GM19240 (cell line): ENCODE measurements at regions not wholly inside any gene's neighbourhood (a gene's known extent, or its start where the extent isn't known, plus 50 kb on each side); places are given as distances from the start of the nearest gene placed in this dataset.

Experiments
- DNase-seq: peaks from one replicate; pipeline ENCODE4 v3.0.0; 2011; ENCODE audit warnings: low spot score; ENCODE audit not compliant: insufficient read length

DNA sequence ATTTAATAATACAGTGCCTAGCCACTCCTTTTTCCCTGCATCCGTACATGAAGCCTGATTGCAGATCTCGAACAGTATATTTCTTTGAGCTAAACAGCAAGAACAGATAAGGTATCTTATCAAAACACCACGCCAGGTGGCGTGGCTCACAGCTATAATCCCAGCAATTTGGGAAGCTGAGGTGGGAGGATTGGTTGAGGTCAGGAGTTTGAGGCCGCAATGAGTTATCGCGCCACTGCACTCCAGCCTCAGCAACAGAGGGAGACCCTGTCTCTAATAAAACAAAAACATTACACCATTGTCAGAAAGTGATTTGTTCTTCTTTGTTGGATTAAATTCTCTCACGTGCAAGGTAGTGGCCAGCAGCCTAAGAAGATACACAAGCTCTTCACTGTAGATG lies 291.2 kb upstream of the DMRT1 start:
- no peak for DNase-seq

DNA sequence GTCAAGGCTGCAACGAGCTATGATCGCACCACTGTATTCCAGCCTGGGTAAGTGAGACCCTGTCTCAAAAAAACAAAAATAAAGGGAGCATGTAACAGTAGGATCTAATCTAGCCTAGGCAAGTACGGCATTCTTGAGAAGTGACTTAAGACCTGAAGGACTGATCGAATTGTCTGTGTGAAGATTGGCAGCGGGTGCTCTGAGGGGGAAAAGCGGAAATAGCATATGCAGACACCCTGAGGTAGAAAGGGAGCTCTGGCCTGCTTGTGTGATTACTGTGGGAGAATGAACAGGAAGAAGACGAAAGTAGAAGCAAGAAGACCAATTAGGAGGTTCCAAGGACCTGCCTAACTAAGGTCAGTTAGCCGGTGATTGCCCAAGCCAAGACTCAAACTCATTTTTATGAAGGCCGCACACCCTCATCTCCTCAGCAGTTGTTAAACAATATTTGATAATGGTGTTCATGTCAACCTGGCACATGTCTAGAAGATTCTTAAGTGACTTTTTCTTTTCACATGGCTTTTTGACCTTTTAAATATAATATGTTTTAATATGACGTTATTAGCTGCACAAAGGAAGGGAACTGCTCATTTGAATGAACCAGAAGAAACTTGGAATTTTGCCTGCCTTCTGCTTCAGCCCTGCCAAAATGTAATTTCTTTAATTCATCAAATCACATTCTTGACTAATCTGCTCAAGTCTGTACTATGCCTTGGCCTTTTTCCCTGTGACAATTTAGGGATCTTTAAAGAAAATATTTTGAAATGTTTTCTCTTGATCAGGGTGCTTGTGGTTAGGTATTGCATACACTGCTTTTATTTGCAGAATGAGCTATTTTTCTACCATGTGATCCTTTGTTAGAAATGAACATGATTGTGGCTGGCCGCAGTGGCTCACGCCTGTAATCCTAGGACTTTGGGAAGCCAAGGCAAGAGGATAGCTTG lies 289.2 kb upstream of the DMRT1 start:
- no peak for DNase-seq

DNA sequence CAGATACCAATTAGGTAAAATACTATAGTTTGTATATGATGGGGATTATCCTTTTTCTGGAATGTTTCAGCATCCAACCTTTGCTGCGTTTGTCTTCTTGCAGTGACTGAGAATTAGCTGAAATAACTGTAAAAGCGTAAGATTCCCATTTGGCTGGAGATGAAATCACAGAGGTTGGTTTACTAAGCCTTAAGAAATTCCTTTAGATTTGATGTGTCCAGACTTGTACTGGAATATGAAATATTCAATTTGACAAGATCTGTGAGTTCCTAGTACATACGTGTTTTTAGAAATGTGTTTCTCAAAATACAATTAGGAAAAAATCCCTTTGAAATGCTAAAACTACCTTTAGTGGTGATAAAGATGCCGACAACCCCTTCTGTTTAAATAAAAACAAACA lies 286.0 kb upstream of the DMRT1 start:
- no peak for DNase-seq

- DNase-seq = no peak
These were observed 285.3 kb upstream of the DMRT1 start for GRCh38 chr9:556199-556598.

DNA sequence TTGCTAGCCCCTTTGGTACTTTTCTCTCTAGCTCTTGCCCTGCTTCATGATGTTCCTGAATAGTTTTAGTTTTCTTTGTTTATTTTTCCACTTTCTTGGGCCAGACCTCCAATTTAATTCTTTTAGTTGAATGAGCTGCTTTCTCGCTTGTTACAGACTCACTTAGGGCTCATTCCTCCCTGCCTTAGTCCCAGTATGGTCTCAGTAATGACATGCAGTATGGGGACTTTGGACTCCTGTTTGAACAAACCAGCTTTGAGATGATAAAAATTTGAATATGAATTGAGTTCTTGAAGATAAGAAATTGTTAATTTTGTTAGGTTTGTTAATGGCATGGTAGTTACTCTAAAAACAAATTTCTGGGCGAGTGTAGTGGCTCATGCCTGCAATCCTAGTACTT lies 284.8 kb upstream of the DMRT1 start:
- no peak for DNase-seq

DNA sequence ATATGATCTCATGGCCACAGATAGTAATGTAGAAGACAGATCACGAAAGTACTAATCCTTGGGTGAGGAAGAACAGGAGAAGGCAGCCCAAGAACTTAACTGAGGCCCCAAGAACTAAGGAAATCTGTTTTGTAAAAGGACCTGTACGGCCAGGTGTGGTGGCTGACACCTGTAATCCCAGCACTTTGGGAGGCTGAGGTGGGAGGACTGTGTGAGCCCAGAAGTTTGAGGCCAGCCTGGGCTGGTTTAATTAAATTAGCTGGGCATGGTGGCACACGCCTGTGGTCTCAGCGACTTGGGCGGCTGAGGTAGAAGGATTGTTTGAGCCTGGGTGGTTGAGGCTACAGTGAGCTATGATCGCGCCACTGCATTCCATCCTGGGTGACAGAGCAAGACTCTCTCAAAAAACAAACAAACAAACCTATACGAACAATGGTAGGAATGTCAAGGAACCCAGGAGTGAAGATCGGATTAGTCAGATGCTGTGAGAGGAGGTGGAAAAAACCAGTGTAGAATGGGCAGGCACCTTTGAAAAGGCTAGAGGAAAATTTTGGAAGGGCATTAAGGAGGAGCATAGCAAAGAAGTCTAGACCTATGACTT lies 283.8 kb upstream of the DMRT1 start:
- DNase-seq = no peak

- no peak for DNase-seq
These were observed 280.1 kb upstream of the DMRT1 start for GRCh38 chr9:561427-561826.

DNA sequence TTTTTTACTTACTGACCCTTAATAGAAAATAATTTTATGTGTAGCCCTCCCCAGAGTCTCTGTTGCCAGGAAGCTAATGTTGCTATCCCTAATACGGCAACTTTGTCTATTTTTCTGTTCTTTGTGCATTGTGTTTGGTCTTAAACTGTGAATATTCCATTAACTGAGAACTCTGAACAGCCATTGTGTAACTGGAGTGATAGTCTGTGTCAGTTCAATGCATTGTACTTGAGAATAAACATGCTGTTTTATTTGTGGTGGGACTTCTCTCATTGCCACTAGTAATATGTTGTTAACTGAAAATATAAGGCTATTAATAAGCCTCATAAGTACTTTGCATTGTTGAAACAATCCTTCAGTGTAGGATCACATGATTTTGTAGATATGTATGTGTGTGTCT lies 278.3 kb upstream of the DMRT1 start:
- no peak for DNase-seq

DNA sequence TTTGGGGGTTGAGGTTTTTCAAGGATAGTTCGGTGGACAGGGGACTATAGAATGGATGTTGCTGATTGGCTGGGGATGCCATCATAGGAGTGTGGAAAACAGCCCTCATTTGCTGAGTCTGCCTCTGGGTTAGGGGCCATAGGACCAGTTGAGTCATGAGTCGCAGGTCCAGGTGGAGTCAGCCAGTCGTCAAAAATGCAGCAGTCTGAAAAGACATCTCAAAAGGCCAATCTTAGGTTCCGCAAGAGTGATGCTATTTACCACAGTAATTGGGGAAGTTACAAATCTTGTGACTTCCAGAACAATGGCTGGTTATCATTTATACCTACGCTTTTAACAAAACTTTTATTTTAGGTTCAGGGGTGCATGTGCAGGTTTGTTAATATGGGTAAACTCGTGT lies 276.0 kb upstream of the DMRT1 start:
- DNase-seq = no peak

- peak; percentile 11 for DNase-seq
These were observed 274.3 kb upstream of the DMRT1 start for GRCh38 chr9:567128-567746.

DNA sequence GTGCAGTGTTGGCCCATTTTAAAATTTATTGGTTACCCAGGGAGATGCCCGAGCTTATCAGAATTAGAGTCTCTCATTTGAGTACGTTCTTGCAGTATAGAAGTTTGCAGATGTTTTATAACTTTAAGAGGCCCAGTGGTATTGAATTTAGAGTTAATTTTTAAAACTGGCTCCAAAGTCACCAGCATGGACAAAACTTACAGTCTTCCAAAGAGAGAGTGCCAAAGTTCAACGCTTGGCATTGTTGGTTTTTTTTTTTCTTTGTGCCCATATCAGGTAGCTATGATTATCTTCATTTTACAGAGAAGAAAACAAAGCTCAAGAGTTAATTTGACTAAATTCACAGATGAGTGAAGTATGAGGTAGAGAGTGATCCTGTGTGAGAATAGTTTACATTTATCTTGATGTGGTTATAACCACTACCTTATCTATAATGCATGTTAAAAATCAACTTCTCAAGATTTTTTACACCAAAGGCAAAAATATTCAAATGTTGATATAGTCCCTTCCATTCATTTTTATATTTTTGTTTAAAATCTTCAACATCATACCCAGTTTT lies 273.7 kb upstream of the DMRT1 start:
- DNase-seq = no peak

GRCh38 chr9:569296-569695 lies 272.2 kb upstream of the DMRT1 start:
- DNase-seq = no peak

GRCh38 chr9:570187-570586 lies 271.3 kb upstream of the DMRT1 start:
- no peak for DNase-seq

GRCh38 chr9:571066-571465 lies 270.4 kb upstream of the DMRT1 start:
- DNase-seq = no peak

GRCh38 chr9:571741-572140 lies 269.8 kb upstream of the DMRT1 start:
- DNase-seq = no peak

DNA sequence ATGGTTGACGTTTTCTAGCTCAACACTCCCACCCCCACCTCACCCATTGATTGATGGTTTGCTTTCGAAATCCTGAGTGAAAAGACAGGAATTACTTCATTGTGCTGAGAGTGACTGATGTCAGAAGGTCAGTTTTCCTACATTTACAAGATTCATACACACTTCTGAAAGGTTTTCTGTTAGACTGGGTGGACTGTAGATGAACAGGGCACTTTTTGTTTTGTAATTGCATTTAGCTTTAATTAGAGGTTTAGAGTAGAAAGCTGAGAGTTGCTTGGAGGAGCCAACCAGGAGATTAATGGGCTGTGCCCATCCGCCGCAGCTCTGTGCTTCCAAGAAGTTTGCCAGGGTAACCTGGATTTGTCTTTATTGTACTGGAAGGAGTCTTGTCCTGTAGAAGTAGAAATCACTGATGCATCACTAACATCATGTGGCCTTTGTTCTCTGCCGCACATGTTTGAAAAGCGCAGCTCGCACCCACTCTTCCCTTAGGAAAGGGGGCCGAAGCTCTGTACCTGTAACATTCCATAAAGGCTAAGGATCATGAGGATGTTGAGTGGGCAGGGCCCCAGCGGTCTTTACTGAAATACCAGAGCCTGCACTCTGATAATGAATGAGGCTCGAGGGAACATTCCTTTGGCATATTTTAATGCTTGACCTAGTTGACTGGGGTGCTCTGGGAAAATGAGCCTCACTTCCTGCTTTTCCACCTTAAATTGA lies 267.6 kb upstream of the DMRT1 start:
- DNase-seq = no peak

- no peak for DNase-seq
These were observed 266.4 kb upstream of the DMRT1 start for GRCh38 chr9:575139-575538.

- DNase-seq = no peak
These were observed 260.7 kb upstream of the DMRT1 start for GRCh38 chr9:580652-581342.

DNA sequence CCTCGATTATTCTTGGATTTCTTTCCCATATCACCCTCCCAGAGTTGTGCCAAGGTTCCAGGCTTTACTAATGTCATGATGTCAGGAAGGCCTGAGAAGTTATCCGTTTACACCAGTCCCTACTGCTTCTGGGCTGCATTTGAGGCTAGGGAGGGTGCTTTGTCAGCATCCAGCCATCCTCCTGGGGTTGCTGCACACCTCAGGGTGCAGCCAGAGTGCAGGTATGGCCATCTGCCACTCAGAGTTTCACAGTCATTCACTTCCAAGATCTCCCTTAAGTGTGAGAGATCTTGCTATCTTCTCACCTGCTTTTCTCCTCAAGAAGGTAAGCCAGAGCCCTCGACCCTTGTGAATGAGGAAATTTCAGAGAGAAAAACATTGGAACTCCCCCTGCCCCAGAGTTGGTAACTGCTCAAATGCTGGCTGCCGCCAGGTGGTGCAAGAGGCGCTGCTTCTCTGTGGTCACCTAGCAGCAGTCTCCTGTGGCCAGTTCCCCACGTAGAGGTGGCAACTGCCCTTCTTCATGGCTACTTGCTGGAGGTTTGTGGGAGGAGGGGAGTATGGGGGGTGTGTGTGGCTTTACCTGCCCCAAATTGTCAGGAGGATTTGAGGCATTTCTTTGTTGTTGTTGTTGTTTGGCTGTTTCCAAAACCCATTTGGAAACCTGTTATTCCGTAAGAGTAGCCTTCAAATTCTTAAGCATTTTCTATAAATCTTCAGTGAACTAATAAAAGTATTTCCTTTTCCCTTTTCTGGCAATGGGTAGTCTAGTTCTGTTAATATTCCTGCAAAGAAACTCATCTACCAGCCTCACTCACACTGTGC lies 259.6 kb upstream of the DMRT1 start:
- no peak for DNase-seq

DNA sequence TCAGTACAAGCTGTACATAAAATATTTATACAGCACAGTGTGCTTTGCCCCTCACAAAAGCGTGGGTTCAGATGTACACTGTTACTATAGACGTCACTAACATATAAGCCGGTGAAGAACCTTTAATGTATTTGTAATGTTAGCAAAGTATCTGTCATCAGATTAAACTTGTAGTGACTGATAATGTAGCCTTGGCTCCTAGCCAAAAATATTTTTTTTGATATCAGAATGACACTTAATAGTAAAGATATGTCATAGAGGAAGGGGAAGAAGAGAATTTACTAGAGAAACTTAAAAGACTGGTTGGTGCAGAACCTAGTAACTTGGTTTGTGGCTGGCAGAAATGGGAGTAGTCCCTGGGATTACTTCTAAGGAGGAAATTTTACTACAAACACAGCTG lies 258.7 kb upstream of the DMRT1 start:
- no peak for DNase-seq
